ENCODE measurements at regions not wholly inside any gene's neighbourhood (a gene's known extent, or its start where the extent isn't known, plus 50 kb on each side); places are given as distances from the start of the nearest gene placed in this dataset.
"Not testable (repeated sequence)": the region's sequence is repeated elsewhere in the genome, so short reads cannot be mapped to it uniquely, and the experiment has no call there.

- no peak for DNase-seq (ENCODE audit: low read depth in 2 of 2)
Measured at GRCh38 chr9:84054341-84055010, 73.9 kb downstream of the RMI1 start.

- DNase-seq (ENCODE audit: low read depth in 2 of 2) = no peak
Measured at GRCh38 chr9:84057662-84058061, 77.1 kb downstream of the RMI1 start.

GRCh38 chr9:84059936-84060335 lies 79.3 kb downstream of the RMI1 start:
- no peak for DNase-seq (ENCODE audit: low read depth in 2 of 2)

- no peak for DNase-seq (ENCODE audit: low read depth in 2 of 2)
Measured at GRCh38 chr9:84061613-84062193, 81.1 kb downstream of the RMI1 start.

DNA sequence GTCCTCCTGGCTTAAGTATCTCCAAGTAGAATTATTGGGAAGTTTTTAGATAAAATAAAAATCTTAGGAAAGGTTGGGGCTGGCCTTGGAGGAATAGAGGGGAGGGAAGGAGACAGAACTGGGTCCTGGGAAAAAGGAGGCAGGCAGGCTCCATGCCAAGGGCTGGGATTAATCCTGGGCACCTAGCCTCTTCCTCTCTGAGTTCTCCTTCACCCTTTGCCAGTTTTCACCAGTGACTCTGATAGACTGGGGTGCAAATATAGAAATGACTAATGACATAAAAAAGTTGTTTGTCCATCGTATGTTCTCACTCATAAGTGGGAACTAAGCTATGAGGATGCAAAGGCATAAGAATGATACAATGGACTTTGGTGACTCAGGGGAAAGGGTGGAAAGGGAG lies 81.9 kb downstream of the RMI1 start:
- no peak for DNase-seq (ENCODE audit: low read depth in 2 of 2)

GRCh38 chr9:84067821-84068220 lies 87.2 kb downstream of the RMI1 start:
- no peak for DNase-seq (ENCODE audit: low read depth in 2 of 2)

- no peak for DNase-seq (ENCODE audit: low read depth in 2 of 2)
Measured at GRCh38 chr9:84068872-84069271, 88.3 kb downstream of the RMI1 start.

GRCh38 chr9:84070590-84070989 lies 90.0 kb downstream of the RMI1 start:
- no peak for DNase-seq (ENCODE audit: low read depth in 2 of 2)

DNA sequence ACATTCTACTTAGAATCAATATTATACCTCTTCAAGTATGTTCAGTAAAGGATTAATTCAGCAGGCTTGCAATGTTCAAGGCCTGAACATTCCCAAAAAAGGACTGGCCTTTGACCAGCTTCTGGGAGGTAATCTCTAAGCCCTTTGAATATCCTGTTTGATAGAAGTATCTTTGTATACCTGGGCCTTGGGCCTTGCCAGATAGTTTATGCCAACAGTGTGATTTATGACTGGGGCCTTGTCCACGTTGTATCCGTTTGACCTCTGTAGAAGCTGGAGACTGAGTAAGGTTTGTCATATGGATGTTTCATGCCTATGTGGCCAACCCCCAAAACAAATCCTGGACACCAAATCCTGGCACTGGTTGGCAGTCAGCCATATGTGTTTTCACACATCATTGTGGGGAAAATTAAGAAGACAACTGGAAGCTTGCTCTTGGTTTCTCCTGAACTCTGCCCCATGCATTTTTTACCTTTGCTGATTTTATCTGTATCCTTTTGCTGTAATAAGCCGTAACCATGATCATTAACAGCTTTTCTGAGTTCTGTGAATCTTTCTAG lies 92.1 kb downstream of the RMI1 start:
- no peak for DNase-seq (ENCODE audit: low read depth in 2 of 2)

DNA sequence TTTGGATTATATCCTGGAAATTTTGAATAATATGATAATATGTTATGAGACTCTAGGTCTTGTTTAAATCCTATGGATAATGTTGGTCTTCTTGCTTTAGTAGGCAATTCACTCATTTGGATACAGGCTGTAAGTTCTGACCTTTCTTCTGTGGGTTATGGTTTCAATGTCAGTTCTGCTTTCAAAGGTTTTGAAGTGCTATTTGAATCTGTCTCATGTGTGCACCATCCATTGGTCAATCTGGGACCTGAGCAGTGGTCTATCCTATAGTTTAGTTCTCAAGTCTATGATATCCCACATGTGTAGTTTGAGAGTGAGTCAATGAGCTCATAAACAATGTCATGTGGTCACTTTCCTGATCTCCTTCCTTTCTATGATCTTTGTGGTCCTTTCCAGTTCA lies 94.4 kb downstream of the RMI1 start:
- no peak for DNase-seq (ENCODE audit: low read depth in 2 of 2)

DNA sequence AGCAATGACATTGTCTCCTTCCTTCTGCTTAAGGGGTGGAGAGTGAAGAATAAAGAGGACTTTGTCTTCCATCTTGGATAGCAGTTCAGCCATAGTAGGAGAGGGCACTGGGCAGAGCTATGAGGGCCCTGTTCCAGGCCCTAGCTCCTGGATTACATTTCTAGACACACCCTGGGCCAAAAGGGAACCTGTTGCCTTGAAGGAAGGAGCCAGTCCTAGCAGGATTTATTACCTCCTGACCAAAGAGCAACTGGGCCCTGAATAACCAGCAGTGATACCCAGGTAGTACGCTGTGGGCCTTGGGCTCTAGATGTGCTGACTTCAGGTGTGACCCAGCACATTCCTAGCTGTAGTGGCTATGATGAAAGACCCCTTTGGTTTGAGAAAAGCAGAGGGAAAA lies 95.8 kb downstream of the RMI1 start:
- DNase-seq (ENCODE audit: low read depth in 2 of 2) = no peak

- DNase-seq (ENCODE audit: low read depth in 2 of 2) = not testable (repeated sequence)
Measured at GRCh38 chr9:84077816-84078215, 97.2 kb downstream of the RMI1 start.

DNA sequence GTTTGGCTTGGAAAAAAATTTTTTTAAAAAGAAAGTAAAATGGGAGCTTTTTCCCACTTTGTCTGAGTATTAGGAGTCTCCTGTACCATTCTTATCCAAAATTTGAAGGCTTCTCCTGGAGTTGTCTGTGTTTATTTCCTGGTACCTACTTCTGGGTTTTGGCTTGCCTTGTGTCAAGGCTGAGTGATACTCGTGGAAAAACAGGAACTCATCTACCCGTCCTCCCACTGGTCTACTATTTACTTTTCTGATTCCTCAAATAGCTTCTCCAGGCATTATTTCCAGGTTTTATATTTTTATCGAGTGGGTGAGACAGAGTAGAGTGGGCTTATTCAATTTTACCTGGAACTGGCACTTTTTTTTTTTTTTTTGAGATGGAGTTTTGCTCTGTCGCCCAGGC lies 99.4 kb downstream of the RMI1 start:
- DNase-seq (ENCODE audit: low read depth in 2 of 2) = no peak

GRCh38 chr9:84101964-84102632 lies 121.5 kb downstream of the RMI1 start:
- no peak for DNase-seq (ENCODE audit: low read depth in 2 of 2)

GRCh38 chr9:84103651-84104377 lies 123.2 kb downstream of the RMI1 start:
- no peak for DNase-seq (ENCODE audit: low read depth in 2 of 2)

DNA sequence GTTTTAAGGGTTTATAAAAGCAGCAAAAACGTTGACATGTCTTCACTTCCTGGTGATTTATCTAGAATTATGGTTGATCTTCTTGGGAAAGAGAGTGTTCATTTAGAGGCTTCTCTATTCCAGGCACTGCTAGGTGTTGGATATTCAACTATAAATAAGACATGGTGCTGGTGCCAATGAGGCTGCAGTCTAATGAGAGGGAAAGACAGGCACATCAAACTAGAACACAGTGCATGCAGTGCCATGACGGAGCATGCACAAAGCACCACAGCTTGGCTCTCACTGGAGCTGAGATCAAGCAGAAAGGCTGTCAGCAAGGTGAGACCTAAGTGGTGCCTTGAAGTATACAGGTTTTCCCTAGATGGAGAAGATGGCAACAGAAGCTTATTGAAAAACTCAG lies 126.5 kb downstream of the RMI1 start:
- DNase-seq (ENCODE audit: low read depth in 2 of 2) = no peak

DNA sequence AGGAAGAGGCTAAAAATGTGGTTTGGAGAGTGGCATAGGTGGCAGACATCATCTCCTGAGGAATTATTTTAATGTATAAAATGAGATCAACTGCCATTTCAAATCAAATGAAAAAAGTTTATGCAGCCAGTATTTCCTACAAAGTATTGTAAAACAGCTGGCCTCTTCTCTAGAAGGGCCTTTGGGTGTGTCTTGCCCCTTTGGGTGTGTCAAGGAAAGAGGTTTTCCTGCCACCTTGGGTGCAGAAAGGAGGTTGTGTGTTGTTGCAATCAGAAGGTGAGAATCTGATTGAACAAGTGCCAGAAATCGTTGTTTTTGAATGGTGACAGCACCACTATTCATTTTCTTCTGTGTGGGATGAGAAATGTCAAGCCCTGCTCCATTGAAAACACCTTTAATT lies 127.4 kb downstream of the RMI1 start:
- no peak for DNase-seq (ENCODE audit: low read depth in 2 of 2)

DNA sequence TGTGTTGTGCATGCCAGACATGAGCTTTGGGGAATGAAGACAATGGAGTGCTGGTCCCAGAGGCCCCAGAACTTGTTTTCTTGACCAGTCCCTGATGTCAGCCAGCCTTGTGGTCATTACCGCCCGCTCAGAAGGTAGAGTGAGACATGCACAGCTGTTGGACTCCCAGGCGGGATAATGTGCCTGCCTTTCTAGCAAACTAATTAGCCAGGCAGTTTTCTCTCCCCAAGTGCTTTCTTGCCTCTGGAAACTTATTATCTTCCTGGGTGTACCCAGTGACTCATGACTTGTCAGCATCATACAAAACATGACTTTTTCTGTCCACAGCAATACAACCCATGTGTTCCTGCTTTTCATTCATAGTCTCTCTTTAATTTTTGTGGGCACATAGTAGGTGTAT lies 131.1 kb downstream of the RMI1 start:
- no peak for DNase-seq (ENCODE audit: low read depth in 2 of 2)

GRCh38 chr9:84121991-84122523 lies 141.5 kb downstream of the RMI1 start:
- DNase-seq (ENCODE audit: low read depth in 2 of 2) = no peak

DNA sequence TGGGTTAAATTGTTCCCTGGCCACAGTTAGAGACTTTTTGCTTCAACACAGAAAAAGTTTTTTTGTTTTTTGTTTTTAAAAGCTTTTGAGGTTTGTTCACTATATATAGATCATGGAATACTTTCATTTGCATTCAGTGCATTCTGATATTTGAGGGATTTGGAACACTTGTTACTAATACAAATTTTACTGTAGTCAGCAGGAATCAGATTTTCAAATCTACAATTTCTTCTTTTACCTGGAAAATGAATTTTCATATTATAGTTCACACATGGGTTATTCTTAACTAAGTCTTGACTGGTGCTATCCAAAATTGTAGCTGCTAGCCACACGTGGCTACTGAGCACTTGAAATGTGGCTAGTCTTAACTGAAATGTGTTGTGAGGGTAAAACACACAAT lies 142.0 kb downstream of the RMI1 start:
- DNase-seq (ENCODE audit: low read depth in 2 of 2) = no peak

DNA sequence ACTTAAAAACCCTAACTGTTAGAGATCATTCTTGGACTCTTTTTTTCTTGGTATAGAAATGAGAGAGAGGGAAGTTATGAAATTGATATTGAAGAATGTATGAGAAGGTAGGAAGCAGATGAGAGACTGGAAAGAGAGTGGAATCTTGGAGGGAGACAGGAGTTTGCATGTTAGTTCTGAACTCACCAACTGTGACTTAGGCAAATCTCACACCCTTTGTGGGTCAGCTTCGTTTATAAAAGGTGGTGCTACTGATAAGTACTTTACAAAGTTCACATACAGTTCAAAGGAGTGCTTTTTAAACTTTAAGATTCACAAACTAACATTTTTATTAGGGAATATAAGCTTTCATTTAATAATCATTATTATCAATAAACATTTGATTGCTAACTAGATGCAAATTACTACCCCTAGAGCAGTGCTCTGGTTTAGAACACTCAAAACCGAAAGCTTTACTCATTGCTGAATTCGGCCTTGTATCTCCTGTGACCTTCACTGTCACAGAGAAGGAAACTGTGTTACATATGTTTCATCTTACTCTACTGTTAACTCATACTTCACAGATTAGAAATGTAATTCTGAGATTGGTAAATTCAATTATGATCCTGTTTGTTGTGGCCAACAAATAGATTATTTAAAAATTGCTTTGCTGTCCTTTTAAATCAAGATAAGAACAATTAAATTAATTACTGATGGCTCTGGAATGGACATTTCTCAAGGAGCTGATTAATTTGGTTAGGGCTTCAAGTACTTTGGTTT lies 143.2 kb downstream of the RMI1 start:
- DNase-seq (ENCODE audit: low read depth in 2 of 2) = no peak

Measured in stimulated activated CD8-positive, alpha-beta memory T cell treated with anti-CD3 and anti-CD28 coated beads, Interleukin-7, amount 100 ng/mL, for 4 hours (primary cell).